ENCODE measurements at regions not wholly inside any gene's neighbourhood (a gene's known extent, or its start where the extent isn't known, plus 50 kb on each side); places are given as distances from the start of the nearest gene placed in this dataset.

GRCh38 chr11:134908583-134908982 lies 496.5 kb upstream of the B3GAT1 start:
- Histone ChIP-seq H3K36me3 (no peaks in the 10 kb centered on the region), H3K4me1 (peaks cover 0 to 11% (median 0%) of the 10 kb centered on the region in 3 donors), H3K9me3 (no peaks in the 10 kb centered on the region), H3K27ac (no peak overlapping the region), H3K4me3 (no peak overlapping the region), H3K27me3 (peaks cover 31% of the 10 kb centered on the region)
- 79 to 88% methylated on average over 3 to 5 of the region's 5 CpGs for WGBS, 2 donors (ENCODE audit: low coverage in 1 of 2)
- no peak for TF ChIP-seq POLR2AphosphoS5 (IDR thresholded peaks at IDR 0.05)
- no peak for TF ChIP-seq POLR2A (IDR thresholded peaks at IDR 0.05)
- no peak for TF ChIP-seq CTCF (IDR thresholded peaks at IDR 0.05)
- TF ChIP-seq EP300 (IDR thresholded peaks at IDR 0.05): no peak
- ATAC-seq: no peak

GRCh38 chr11:134907636-134908035 lies 495.6 kb upstream of the B3GAT1 start:
- WGBS, 2 donors (ENCODE audit: low coverage in 1 of 2): 89% methylated on average over 3 of the region's 5 CpGs; no CpG with 5 or more reads in 1 of the 2 donors
- TF ChIP-seq POLR2A (IDR thresholded peaks at IDR 0.05) (no peak), CTCF (IDR thresholded peaks at IDR 0.05) (no peak), EP300 (IDR thresholded peaks at IDR 0.05) (no peak), POLR2AphosphoS5 (IDR thresholded peaks at IDR 0.05) (no peak)

GRCh38 chr11:134906356-134906955 lies 494.4 kb upstream of the B3GAT1 start:
- ATAC-seq: no peak

More at GRCh38 chr11:134907636-134908035, 495.6 kb upstream of the B3GAT1 start:
- no peaks in the 10 kb centered on the region for H3K9me3 ChIP-seq
- peaks cover 0 to 11% (median 0%) of the 10 kb centered on the region in 3 donors for H3K4me1 ChIP-seq
- H3K27me3 ChIP-seq: peaks cover 40% of the 10 kb centered on the region
- no peak for ATAC-seq
- H3K4me3 ChIP-seq: no peak overlapping the region
- no peak overlapping the region for H3K27ac ChIP-seq
- no peaks in the 10 kb centered on the region for H3K36me3 ChIP-seq

GRCh38 chr11:134905928-134906327 lies 493.9 kb upstream of the B3GAT1 start:
- peaks cover 53% of the 10 kb centered on the region for H3K27me3 ChIP-seq
- no peak overlapping the region for H3K27ac ChIP-seq
- no peaks in the 10 kb centered on the region for H3K36me3 ChIP-seq
- peaks cover 0 to 11% (median 0%) of the 10 kb centered on the region in 3 donors for H3K4me1 ChIP-seq
- no peaks in the 10 kb centered on the region for H3K9me3 ChIP-seq
- no peak for TF ChIP-seq CTCF (IDR thresholded peaks at IDR 0.05)
- no peak for TF ChIP-seq POLR2A (IDR thresholded peaks at IDR 0.05)
- no peak for TF ChIP-seq POLR2AphosphoS5 (IDR thresholded peaks at IDR 0.05)
- no peak for TF ChIP-seq EP300 (IDR thresholded peaks at IDR 0.05)
- WGBS, 2 donors (ENCODE audit: low coverage in 1 of 2): 6 to 26% methylated on average over 2 to 4 of the region's 14 CpGs
- ATAC-seq: no peak
- H3K4me3 ChIP-seq: no peak overlapping the region

More at GRCh38 chr11:134906356-134906955, 494.4 kb upstream of the B3GAT1 start:
- WGBS, 2 donors (ENCODE audit: low coverage in 1 of 2): 74 to 78% methylated on average over 15 to 16 of the region's 19 CpGs
- Histone ChIP-seq H3K9me3 (no peaks in the 10 kb centered on the region), H3K4me3 (no peak overlapping the region), H3K27me3 (peaks cover 50% of the 10 kb centered on the region), H3K36me3 (no peaks in the 10 kb centered on the region), H3K27ac (no peak overlapping the region), H3K4me1 (peaks cover 0 to 11% (median 0%) of the 10 kb centered on the region in 3 donors)
- TF ChIP-seq POLR2A (IDR thresholded peaks at IDR 0.05): no peak
- TF ChIP-seq EP300 (IDR thresholded peaks at IDR 0.05): no peak

- H3K4me3 ChIP-seq: no peak overlapping the region
- no peak overlapping the region for H3K27ac ChIP-seq
- no peaks in the 10 kb centered on the region for H3K36me3 ChIP-seq
- H3K4me1 ChIP-seq: peaks cover 0 to 11% (median 0%) of the 10 kb centered on the region in 3 donors
- H3K27me3 ChIP-seq: peaks cover 53% of the 10 kb centered on the region
- ATAC-seq: no peak
- 8 to 25% methylated on average over 1 to 2 of the region's 2 CpGs for WGBS, 2 donors (ENCODE audit: low coverage in 1 of 2)
- H3K9me3 ChIP-seq: no peaks in the 10 kb centered on the region
- TF ChIP-seq POLR2AphosphoS5 (IDR thresholded peaks at IDR 0.05) (no peak), EP300 (IDR thresholded peaks at IDR 0.05) (no peak), CTCF (IDR thresholded peaks at IDR 0.05) (no peak), POLR2A (IDR thresholded peaks at IDR 0.05) (no peak)
Measured at GRCh38 chr11:134905517-134905916, 493.5 kb upstream of the B3GAT1 start.
